GM21576 (cell line): ENCODE measurements at regions not wholly inside any gene's neighbourhood (a gene's known extent, or its start where the extent isn't known, plus 50 kb on each side); places are given as distances from the start of the nearest gene placed in this dataset.
"Not testable (repeated sequence)": the region's sequence is repeated elsewhere in the genome, so short reads cannot be mapped to it uniquely, and the experiment has no call there.

Experiments used
- ATAC-seq: cut with Tn5 transposase; IDR thresholded peaks from one replicate; pipeline ENCODE4 v1.9.1; 2021; ENCODE audit warnings: mild to moderate bottlenecking, moderate library complexity; ENCODE audit not compliant: unreplicated experiment

DNA sequence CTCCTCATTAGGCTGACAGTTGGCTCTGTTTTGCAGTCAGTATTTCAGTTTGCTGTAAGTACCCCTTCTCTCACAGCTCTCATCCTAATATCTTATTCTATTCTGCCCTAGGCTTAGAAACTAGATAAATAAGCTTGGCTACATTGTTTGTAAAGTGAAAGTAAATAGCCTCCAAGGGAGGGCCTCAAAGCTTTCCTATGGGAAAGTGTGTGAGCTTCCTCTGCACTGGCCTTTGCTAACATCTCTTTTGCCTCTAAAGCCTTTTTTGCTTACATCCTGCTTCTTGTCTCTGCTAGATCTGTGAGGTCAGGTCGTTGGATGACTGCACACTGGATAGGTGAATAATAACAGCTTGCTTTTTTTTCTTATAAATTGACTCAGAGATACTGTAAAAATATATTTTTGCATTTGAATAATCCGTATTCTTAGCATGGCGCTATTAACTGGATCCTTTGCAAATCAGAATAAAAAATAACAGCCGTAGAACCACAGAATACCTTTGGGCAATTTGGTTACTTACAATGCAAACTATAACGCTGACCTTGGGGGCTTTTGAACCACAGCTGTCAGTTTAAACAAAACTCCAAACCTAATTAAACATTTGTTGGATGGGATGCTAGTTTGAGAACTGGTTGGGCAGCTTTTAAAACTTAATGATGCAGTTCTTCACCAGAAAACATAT lies 55.1 kb downstream of the TTC6 start:
- ATAC-seq: no peak

- ATAC-seq: no peak
Observed at GRCh38 chr14:37652042-37652441, 56.6 kb downstream of the TTC6 start.

DNA sequence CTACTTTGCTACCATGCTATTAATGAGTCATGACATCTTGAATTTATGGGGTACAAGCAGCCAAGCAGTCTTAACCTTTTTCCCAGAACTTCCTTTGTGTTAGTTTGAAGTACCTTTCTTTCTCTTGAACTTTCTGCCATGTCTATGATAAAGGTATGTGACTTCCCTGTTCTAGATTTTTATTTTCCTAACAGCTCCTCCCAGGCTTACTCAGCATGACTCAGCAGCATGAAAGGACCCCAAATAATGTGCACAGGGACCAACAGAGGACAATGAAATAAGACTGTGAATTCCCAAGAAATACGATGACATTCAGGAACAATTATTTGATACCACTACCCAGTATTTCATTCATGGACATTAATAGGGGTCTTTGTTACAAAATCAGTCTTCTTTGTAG lies 60.0 kb downstream of the TTC6 start:
- ATAC-seq: no peak

DNA sequence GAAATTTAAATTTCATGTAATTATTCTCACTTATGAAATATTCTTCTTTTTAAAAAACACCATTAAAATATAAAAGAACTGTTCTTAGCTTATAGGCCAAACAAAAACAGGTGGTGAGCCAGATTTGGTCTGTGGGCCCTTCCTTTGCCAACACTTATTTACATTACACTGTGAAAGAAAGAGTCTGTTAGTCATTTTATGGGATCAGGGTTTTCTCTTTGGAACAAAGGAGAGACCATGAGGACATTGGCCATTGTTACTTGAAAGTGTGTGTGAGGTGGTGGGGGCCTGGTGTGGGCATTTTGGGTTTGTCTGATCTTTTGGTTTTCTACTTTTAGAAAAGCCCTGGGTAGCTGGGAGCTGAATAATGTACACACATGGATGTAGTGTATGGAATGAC lies 62.7 kb downstream of the TTC6 start:
- ATAC-seq: no peak

DNA sequence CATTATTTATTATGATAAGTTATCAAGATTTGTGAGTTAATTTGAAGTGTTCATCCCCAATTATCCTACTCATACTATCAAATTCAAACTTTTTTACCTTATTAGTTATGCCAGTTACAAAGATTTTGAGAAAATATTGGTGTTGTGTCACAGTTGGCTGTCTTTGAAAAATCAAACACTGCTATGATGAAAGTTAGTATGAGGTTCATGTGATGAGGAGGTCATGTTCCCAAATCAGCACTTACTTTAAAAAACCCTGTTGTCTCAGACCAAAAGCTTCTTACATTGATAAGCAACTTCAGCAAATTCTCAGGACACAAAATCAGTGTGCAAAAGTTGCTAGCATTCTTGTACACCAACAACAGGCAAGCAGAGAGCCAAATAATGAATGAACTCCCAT lies 68.1 kb downstream of the TTC6 start:
- ATAC-seq: no peak

- ATAC-seq: no peak
Observed at GRCh38 chr14:37665479-37665878, 70.0 kb downstream of the TTC6 start.

DNA sequence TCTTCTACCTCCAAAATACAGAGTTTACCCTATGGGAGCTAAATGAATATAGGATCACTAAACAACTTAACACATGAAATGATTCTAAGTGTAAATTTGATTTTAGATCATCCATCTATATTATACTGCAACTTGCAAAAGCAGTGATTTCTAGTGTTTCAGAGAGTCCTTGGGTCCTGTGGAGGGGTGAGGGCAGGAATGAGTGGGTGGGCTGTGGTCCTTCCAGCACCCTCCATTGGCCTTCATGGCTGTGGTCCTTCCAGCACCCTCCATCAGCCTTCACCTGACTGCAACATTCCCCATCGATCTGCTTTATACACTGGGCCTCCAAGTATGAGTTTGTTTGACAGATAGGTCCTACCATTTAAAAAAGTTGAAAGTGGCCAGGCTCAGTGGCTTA lies 70.5 kb downstream of the TTC6 start:
- no peak for ATAC-seq

DNA sequence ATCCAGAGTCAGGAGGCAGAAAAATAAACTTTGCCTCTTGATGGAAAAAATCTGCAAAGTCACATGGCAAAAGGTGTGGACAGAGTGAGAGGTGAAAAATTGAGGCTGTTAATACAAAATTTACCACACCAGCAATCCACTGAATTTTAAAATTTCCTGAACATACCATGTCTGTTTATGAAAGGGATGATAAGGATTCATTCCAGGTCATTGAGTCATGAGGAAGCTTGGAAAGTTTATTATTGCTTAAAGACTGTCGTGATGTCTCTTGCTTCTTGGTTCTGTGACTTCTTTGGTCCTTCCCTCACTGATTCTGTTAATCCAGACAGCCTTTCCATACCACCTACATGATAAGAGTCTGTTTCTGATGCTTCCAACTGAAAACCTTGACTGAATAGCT lies 73.2 kb downstream of the TTC6 start:
- ATAC-seq: no peak

- no peak for ATAC-seq
Observed at GRCh38 chr14:37669242-37669641, 73.8 kb downstream of the TTC6 start.

DNA sequence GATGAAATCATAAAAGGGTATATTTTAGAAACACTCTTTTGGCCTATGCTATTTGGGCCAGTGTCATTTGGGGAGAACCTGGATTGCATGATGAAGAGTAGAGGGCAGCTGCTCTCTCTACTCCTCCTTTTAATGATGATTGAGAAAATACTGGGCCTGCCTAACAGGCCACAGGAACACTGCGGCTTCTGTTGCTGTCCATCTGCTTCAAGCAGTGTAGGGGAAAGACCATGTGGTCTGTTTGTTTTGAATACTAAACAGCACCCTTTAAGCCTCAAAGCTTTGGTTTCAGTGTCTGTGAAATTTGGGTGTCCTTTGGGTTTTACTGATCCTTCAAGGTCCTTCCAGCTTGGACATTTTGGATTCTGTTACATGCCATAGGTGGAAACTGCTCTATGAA lies 78.0 kb downstream of the TTC6 start:
- no peak for ATAC-seq

- ATAC-seq: no peak
Observed at GRCh38 chr14:37678916-37679315, 83.5 kb downstream of the TTC6 start.

DNA sequence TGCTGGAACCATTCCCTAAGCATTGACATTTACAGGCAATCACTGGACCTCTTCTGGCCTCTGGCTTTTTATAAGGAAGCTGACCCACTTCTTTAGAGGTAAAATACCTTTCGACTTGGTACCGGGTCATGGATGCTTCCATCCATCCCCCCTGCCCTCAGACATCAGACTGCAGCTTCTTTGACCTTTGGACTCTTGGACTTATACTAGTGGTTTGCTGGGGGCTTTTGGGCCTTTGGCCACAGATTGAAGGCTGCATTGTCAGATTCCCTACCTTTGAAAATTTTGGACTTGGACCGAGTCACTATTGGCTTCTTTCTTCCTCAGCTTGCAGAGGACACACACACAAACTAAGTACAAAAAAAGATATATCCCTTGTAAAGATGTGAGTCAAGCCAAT lies 86.1 kb downstream of the TTC6 start:
- no peak for ATAC-seq

GRCh38 chr14:37692680-37693079 lies 97.3 kb downstream of the TTC6 start:
- not testable (repeated sequence) for ATAC-seq

DNA sequence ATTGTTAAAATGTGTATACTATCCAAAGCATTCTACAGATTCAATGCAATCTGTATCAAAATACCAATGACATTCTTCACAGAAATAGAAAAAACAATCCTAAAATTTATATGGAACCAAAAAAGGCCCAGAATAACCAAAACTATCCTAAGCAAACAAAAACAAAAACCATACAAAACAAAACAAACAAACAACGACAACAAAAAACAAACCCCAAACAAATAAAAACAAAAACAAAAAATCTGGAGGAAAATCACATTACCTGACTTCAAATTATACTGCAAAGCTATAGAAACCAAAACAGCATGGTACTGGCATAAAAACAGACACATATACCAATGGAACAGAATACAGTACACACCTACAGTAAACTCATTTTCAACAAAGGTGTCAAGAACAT lies 98.0 kb downstream of the TTC6 start:
- not testable (repeated sequence) for ATAC-seq

DNA sequence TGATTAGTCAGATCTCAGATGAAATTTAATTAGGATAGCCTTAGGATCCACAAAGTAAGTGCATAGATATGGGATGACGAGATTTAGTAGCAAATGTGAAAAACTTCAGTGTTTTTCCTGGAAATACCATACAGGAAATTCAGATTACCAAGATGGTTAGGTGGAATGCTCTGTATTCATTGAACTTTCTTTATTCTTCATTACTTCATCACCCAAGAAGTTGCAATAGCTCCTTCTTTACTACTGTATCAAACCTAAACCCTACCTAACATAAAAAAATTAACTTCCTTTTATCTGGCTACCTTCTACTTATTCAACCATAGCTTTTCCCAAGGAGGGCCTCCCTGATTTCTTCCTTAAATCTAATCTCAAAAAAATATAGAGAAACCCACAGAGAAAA lies 100.4 kb downstream of the TTC6 start:
- ATAC-seq: no peak

DNA sequence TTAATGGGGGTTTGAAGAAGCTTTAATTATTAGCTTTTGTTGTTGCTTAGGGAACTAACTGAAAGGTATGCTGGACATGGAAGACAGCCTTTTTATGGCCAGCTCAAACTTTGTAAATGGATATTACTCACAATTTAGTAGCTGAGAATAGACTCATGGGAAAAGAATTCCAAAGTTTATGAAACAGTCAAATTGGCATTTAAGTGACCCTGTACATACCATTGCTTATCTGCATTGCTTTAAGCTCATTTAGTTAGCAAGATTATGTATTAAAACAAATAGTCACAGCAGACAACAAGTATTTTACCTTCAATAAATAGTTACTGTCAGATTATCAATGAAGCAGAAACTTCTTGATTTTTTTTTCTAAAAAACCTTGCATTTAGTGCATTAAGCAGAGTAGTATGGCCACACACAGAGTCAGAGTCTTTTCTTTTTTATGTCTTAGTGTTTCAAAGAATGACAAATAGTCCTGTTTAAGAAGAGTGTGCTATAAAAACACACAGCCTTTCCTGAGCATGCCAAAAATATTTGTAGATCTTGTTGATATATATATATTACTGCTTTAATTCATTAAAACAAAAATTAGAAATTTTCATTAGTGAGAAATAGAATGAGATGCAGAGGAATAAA lies 102.2 kb downstream of the TTC6 start:
- ATAC-seq: no peak

GRCh38 chr14:37698840-37699777 lies 103.7 kb downstream of the TTC6 start:
- no peak for ATAC-seq

DNA sequence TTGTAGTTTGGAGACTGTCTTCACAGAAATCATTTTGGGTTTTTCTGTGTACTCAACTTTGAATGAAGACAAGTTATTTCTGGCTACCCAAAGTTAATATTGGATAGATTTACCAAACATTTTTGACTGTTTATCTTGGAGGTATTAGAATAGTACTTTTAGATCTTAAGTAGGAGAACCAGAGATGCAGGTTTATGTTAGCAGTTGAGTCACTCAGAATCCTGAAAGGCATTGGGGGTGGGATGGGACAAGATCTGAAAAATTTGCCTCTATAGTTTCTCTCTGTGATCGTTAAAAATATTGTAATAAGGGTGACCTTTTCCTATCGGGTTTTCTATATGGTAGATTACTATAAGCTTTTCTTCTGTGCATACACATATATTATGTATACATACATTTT lies 112.3 kb downstream of the TTC6 start:
- ATAC-seq: no peak

DNA sequence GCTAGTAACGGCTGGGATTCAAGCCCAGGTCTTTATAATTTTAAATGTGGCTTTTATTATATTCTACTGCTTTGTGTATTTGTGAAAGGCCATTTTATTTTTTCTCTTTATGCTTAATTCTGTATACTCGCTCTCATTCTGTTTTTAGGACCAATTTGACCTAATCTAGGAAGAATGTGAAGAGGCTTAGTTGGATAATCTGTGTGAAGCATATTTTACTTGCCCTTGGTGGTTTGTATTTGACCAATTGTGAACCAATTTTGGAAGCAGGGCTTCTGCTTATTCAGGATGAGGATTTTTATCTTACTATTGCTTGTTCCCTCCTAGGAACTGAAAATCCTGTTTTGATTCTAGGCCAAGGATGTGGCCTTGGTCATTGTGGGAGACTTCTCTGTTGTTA lies 113.1 kb downstream of the TTC6 start:
- ATAC-seq: no peak

DNA sequence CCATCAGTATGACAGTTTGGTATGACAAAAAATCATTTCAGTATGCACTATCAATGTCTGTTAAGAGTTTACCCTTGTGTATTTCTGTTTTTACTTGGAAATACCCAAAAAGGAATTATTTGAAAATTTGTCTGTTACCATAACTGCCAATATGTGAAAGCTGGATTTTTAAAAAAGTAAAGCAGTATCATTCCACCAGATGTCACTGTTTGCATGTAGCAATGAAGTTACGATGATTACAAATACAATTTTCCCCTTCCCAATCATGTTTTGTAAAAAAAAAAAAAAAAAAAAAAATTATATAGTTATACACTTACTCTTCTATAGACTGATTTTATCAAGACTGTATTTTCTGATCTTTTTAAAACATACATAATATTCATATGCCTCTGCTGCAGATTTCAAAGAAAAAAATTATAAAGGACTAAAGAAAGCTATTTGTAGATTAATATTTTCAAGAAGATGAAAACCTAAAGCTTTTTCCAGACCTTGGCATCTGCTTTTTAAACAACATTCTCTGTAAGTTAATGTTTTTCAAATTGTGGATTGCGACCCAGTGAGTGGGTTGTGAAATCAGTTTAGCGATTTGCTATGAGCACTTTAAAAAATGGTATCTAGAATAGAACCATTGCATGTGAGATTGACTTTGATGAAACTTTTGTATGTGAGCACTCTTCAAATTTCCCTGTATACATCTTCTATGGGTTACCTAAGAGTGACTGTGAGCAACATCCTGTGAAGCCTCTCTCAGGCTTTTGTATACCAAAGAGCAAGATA lies 114.2 kb downstream of the TTC6 start:
- no peak for ATAC-seq

GRCh38 chr14:37711356-37711830 lies 116.0 kb downstream of the TTC6 start:
- no peak for ATAC-seq
